Panc1 (cell line): ENCODE measurements at regions not wholly inside any gene's neighbourhood (a gene's known extent, or its start where the extent isn't known, plus 50 kb on each side); places are given as distances from the start of the nearest gene placed in this dataset.

ENCODE experiments used
- ATAC-seq: fragments of 200-7000 bp; cut with Tn5 transposase; 2 replicates; pipeline ENCODE4 v1.9.1; 2020; ENCODE audit warnings: mild to moderate bottlenecking, moderate library complexity
- BruUV-seq: library from RNA; stranded (reverse); fragments of 400-500 nt; replicated peaks from 2 replicates; lab custom pipeline; 2021; lab: Mats Ljungman, UMichigan
- CTCF ChIA-PET: fragments of 300-600 bp; sonication (Branson Sonifier 250); formaldehyde crosslinking; loops from one replicate; lab custom pipeline; 2022; ENCODE audit warnings: antibody characterized with exemption; lab: Charles Lee
- POLR2A ChIA-PET: fragments of 300-600 bp; sonication (Branson Sonifier 250); formaldehyde crosslinking; loops from one replicate; lab custom pipeline; 2022; ENCODE audit warnings: antibody characterized with exemption; lab: Charles Lee
- DNase-seq: peaks from one replicate; pipeline ENCODE4 v3.0.0-alpha.2; 2010; ENCODE audit warnings: low read depth, low spot score
- H3K27ac ChIP-seq: 2 replicates; pipeline ENCODE4 v1.5.1; 2011; ENCODE audit warnings: mild to moderate bottlenecking, low read length, inconsistent platforms
- H3K27me3 ChIP-seq: fragments of 200-500 bp; sonication (Bioruptor generic); 2 replicates; pipeline ENCODE4 v1.6.0; 2014; ENCODE audit warnings: low read length, inconsistent platforms; ENCODE audit not compliant: control insufficient read depth, insufficient read depth
- H3K36me3 ChIP-seq: fragments of 200-500 bp; sonication (Bioruptor generic); 2 replicates; pipeline ENCODE4 v1.5.1; 2014; ENCODE audit warnings: inconsistent platforms, mild to moderate bottlenecking, low read length, moderate library complexity; ENCODE audit not compliant: control insufficient read depth, insufficient read depth
- H3K4me1 ChIP-seq: 2 replicates; pipeline ENCODE4 v1.5.1; 2011; ENCODE audit warnings: inconsistent platforms, mild to moderate bottlenecking, low read length, moderate library complexity; ENCODE audit not compliant: control insufficient read depth, insufficient read depth
- H3K4me3 ChIP-seq, 2 experiments: 2 replicates each; pipeline ENCODE4 v1.5.1; 2011 to 2012; ENCODE audit warnings: low read depth in 2 of 2, low read length in 2 of 2, mild to moderate bottlenecking in 2 of 2, inconsistent platforms in 1 of 2, moderate library complexity in 1 of 2
- H3K9me3 ChIP-seq: fragments of 200-500 bp; sonication (Bioruptor generic); 2 replicates; pipeline ENCODE4 v1.5.1; 2014; ENCODE audit warnings: low read depth, mild to moderate bottlenecking, inconsistent platforms, low read length, moderate library complexity; ENCODE audit not compliant: control insufficient read depth, insufficient read depth
- POLR2AphosphoS5 ChIP-seq: IDR thresholded peaks from 2 replicates; pipeline ENCODE4 v1.6.1; 2012; ENCODE audit warnings: mild to moderate bottlenecking, low read depth, low read length, moderate library complexity
- SIN3A ChIP-seq: IDR thresholded peaks from 2 replicates; pipeline ENCODE4 v1.6.1; 2012; ENCODE audit warnings: low read depth, mild to moderate bottlenecking, low read length, moderate library complexity, borderline replicate concordance; ENCODE audit not compliant: insufficient read depth
- TCF7L2 ChIP-seq: IDR thresholded peaks from 2 replicates; pipeline ENCODE4 v1.6.1; 2011; ENCODE audit warnings: mild to moderate bottlenecking, low read depth, low read length, inconsistent platforms
- in situ Hi-C: cut with HindIII; loops from 2 replicates; pipeline ENCODE4 v1.10.0; 2016; ENCODE audit warnings: low sequenced_read_pairs, low pct_unique_long_range_greater_than_20kb
- intact Hi-C: fragments of 100-400 bp; cut with micrococcal nuclease; formaldehyde crosslinking; loops from one replicate; pipeline ENCODE4 v1.10.0; 2022; ENCODE audit not compliant: unreplicated experiment
- TF ChIP-seq, protein P1 (sequence below), 2 experiments: IDR thresholded peaks; 2 replicates each; pipeline ENCODE4 v1.6.1; 2011 to 2012; ENCODE audit warnings: low read depth in 2 of 2, control low read depth in 1 of 2, low read length in 1 of 2, mild to moderate bottlenecking in 1 of 2, moderate library complexity in 1 of 2; ENCODE audit not compliant: insufficient read depth in 1 of 2
- TF ChIP-seq, protein P2 (sequence below): fragments of 450-650 bp; IDR thresholded peaks from 2 replicates; pipeline ENCODE4 v1.5.1; 2017; ENCODE audit warnings: mild to moderate bottlenecking

DNA sequence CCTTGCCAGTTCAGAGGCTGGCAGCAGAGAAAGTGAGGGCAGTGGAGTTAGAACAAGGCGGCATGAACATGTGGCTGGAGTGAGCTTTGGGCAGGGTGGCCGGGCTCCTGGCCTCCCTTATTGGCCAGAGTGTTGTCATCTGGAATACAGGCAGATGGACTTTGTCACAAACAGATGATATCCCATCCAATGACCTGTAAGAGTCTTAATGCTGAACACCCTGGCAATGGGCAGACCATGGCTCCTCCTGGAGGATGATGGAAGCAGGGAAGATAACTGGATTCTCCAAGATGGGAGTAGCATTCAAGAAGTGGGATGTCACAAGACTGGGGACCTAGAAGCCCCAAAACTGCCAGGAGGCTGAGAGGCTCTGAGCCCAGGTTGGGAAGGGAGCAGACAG, 242.1 kb downstream of the MAFB start:
- ATAC-seq (no peak), DNase-seq (no peak)
- Histone ChIP-seq H3K4me3 (no peak overlapping the region), H3K4me1 (no peaks in the 10 kb centered on the region), H3K9me3 (no peaks in the 10 kb centered on the region), H3K36me3 (no peaks in the 10 kb centered on the region), H3K27ac (no peak overlapping the region), H3K27me3 (peaks cover 2% of the 10 kb centered on the region; the same call in 1 of the 2 replicates)
- TF ChIP-seq SIN3A (no peak), POLR2AphosphoS5 (no peak), TCF7L2 (no peak)
- TF ChIP-seq, protein P1, sequence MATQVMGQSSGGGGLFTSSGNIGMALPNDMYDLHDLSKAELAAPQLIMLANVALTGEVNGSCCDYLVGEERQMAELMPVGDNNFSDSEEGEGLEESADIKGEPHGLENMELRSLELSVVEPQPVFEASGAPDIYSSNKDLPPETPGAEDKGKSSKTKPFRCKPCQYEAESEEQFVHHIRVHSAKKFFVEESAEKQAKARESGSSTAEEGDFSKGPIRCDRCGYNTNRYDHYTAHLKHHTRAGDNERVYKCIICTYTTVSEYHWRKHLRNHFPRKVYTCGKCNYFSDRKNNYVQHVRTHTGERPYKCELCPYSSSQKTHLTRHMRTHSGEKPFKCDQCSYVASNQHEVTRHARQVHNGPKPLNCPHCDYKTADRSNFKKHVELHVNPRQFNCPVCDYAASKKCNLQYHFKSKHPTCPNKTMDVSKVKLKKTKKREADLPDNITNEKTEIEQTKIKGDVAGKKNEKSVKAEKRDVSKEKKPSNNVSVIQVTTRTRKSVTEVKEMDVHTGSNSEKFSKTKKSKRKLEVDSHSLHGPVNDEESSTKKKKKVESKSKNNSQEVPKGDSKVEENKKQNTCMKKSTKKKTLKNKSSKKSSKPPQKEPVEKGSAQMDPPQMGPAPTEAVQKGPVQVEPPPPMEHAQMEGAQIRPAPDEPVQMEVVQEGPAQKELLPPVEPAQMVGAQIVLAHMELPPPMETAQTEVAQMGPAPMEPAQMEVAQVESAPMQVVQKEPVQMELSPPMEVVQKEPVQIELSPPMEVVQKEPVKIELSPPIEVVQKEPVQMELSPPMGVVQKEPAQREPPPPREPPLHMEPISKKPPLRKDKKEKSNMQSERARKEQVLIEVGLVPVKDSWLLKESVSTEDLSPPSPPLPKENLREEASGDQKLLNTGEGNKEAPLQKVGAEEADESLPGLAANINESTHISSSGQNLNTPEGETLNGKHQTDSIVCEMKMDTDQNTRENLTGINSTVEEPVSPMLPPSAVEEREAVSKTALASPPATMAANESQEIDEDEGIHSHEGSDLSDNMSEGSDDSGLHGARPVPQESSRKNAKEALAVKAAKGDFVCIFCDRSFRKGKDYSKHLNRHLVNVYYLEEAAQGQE (IDR thresholded peaks at IDR 0.05; ENCODE audit: insufficient read depth in 1 of 2, low read depth in 2 of 2, low read length in 1 of 2) = no peak
- TF ChIP-seq, protein P2, sequence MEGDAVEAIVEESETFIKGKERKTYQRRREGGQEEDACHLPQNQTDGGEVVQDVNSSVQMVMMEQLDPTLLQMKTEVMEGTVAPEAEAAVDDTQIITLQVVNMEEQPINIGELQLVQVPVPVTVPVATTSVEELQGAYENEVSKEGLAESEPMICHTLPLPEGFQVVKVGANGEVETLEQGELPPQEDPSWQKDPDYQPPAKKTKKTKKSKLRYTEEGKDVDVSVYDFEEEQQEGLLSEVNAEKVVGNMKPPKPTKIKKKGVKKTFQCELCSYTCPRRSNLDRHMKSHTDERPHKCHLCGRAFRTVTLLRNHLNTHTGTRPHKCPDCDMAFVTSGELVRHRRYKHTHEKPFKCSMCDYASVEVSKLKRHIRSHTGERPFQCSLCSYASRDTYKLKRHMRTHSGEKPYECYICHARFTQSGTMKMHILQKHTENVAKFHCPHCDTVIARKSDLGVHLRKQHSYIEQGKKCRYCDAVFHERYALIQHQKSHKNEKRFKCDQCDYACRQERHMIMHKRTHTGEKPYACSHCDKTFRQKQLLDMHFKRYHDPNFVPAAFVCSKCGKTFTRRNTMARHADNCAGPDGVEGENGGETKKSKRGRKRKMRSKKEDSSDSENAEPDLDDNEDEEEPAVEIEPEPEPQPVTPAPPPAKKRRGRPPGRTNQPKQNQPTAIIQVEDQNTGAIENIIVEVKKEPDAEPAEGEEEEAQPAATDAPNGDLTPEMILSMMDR = no peak
- CTCF ChIA-PET = no interaction called here
- intact Hi-C loops (no loop called here), in situ Hi-C loops (no loop called here)
- POLR2A ChIA-PET = no interaction called here
- no TSS peak for BruUV-seq

DNA sequence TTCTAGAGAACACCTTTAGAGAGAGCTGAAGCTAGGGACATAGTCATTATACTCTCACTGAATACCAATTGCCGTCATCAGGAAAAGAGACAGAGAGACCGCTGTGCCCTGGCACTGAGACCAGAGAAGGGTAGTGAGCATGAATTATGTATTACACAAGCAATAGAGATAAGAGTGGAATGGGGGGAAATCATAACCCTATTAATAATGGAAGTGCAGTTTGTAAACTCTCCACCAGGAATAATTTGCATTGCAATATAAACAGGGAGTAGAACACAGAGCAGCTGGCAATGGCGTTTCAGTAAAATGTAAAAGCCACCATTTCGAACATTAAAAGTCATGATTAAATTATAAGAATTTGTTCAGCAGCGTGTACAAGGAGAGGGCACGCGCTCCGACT, 244.5 kb downstream of the MAFB start:
- no peak for TF ChIP-seq SIN3A
- no peak for TF ChIP-seq TCF7L2
- TF ChIP-seq, protein P1 (IDR thresholded peaks at IDR 0.05; ENCODE audit: insufficient read depth in 1 of 2, low read depth in 2 of 2, low read length in 1 of 2) = no peak
- TF ChIP-seq, protein P2 = no peak
- TF ChIP-seq POLR2AphosphoS5 = no peak
- H3K27me3 ChIP-seq = peaks cover 2% of the 10 kb centered on the region; the same call in 1 of the 2 replicates
- intact Hi-C loops = no loop called here
- no TSS peak for BruUV-seq
- in situ Hi-C loops = no loop called here
- CTCF ChIA-PET = no interaction called here
- H3K9me3 ChIP-seq = no peaks in the 10 kb centered on the region
- no peak overlapping the region for H3K4me3 ChIP-seq
- no peaks in the 10 kb centered on the region for H3K36me3 ChIP-seq
- no peak overlapping the region for H3K27ac ChIP-seq
- ATAC-seq (no peak), DNase-seq (no peak)
- H3K4me1 ChIP-seq = no peaks in the 10 kb centered on the region
- POLR2A ChIA-PET = no interaction called here
